NAMALWA (cell line): ENCODE measurements at regions not wholly inside any gene's neighbourhood (a gene's known extent, or its start where the extent isn't known, plus 50 kb on each side); places are given as distances from the start of the nearest gene placed in this dataset.

Experiments
- DNase-seq: peaks from one replicate; pipeline ENCODE4 v3.0.0-alpha.2; 2015; ENCODE audit warnings: low spot score

DNA sequence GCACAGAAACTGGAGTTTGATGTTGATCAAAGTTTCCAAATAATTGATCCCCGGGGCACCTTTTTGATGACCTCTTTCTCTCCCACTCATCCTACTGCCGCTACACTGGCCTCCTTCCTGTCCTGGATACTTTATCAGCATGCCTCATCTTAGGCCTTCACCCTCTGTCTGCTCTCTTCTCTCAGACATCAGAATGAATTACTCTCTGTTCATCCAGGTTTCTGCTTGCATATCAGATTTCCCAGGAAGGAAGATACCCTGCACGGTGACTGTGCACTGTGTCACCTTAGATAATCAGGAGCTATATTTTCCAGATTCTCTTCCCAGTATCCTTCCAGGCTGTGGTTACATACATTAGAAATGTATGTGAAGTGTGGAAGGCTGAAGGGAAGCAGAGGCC lies 397.0 kb downstream of the DIRAS2 start:
- DNase-seq: no peak

DNA sequence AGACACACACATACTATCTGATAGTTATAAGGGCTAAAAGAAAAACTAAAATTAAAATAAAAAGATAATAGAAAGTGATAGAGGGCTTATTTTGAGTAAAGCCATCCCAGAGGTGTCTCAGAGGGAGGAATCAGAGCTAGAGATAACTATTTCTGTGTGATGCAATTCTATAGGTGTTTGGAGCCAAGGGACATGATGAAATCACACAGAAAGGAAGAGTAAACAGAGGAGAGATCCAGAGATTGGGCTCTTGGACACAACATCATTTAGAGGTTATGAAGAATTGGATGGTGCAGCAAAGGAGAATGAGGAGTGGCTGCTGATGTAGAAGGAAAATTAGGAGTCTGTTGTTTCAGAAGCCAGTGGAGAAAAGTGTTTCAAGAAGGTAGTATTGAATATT lies 393.5 kb downstream of the DIRAS2 start:
- no peak for DNase-seq

DNA sequence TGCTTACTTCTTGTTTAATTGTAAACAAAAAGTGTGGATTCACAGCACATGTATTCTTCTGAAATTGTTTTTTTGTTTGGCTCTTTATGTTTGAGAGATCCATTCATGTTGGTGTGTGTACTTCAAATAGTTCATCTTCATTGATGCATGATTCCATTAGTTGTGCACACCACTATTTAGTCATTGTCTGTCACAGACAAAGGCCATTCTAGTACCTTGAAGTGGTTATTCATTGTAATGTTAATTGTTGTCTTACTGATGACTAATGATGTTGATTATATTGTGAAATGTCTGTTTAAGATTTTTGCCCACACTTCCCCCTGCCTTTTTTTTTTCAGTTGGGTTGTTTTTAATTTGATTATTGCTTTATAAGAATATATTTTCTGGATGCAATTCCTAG lies 391.3 kb downstream of the DIRAS2 start:
- no peak for DNase-seq

DNA sequence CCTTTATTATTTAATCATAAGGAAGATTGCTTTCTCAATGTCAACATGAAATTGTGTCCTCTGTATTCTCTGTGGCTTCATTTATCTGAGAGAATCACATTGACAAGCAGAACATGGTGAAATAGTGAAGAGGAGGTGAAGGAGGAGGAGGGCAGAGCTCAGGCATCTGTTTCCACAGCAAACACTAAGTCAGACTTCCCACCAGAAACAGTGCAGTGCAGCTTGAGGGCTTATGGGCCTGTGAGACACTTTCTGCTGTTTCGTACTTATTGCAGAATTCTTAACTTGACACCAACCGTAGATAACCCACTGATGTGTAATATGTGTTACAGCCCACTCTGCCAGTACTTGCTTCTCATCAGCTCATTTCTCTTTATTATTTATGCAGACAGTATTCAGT lies 386.3 kb downstream of the DIRAS2 start:
- DNase-seq: no peak

DNA sequence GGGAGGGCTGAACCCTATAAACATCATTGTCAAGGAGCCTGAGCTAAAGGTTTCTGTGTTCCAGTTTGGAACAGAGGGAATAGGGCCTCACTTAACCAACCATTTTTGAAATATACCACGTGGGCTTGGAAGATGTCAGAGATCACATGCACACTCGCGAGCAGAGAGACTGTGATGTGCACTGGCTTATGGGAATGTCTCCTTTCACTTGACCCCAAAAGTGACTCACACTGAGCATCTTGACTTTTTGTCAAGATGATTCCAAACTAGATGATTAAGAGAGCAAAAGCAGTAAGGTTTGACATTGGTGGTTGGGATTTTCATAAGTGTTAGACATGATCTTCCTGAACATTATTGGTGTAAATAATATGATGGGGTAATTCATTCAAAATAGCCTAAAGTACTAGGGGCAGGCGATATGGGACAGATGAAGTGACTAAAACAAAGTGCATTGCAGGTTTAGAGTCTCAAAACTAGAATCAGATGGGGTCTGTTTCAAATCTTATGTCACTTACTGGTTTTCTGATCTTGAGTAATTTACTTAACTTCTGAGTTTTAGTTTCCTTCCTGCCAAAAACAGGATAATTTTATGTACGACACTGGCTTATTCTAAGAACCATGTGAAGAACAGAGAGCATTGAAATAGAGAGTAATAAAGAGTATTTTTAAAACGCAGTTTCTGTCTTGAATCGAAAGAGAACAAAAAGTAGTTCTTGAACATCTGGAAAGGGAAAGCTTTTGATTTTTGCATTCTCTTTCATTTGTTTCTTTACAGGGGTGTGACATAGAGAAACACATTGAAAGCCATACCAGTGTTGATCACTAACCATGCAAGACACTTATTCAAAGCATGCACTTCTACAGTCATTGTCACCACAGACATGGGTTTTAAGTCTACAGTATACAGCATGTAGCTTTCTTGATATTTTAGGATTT lies 383.0 kb downstream of the DIRAS2 start:
- no peak for DNase-seq

DNA sequence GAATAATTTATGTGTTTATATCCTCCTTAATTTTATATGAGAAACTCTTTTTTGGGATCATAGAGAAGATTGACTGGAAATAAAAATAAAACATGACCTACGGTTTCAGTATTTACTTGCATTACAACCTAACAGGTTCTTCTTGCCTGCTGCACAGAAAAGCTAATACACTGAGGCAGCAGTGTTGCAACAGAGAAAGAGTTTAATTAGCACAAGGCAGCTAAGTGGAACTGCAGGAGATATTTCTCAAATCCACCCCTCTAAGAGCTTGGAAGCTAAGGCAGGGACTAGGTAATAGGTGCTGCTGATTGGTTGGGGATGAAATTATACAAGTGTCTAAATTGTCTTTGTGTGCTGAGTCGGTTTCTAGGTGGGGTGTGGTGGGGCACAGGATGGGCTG lies 380.9 kb downstream of the DIRAS2 start:
- DNase-seq: no peak

DNA sequence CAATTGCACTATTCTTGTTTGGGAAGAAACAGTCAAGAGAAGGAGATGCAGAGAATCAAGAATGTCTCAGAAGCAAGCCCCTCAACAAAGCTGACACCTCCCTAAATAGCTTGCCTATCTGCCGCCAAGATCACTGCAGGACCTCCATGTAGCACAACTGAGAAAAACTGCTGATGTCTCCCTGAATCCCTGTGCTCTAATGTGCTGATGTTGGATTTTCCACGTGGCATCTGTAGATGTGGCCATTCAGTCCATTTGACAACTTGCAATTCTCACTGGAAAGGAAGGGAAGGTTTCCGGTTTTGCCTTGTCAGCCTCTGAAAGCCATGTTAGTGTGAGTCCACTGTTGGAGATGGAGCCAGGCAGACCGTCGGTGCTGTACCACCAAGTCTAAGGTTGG lies 374.0 kb downstream of the DIRAS2 start:
- DNase-seq: no peak

DNA sequence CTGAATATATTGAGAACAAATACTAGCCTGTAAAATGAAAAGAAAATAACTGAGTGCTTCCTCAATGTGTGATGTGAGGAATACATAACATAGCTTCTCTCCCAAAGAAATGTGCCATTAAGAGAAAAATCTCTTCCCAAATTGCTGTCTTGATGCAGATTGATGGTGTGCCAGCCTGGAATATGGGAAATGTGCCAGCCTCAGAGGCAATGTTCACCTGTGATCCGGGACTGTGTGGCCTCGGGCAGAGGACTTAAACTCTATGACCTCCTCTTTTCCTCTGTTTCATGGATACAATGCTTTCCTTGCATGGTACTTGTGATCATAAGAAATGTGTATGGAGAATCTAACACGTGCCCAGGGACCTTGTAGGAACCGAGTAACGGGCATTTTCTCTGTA lies 370.9 kb downstream of the DIRAS2 start:
- DNase-seq: no peak

DNA sequence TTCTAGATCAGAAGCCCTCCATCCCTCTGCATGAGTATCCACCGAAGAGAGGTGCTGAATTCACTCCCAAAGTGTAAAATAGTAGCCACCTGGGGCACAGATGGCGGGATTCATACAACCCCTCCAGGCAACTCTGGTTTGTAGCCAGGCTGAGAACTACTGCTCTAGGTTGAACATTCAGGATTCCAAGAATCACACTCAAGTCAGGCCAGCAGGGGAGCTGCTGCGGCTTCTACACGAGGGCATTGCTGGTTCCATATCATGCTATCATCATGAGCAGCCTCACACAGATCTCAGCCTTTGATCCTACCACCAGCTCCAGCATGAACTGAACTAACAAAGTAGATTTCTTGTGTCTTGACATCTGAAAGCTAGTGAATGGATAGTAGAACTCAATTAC lies 367.9 kb downstream of the DIRAS2 start:
- DNase-seq: no peak

DNA sequence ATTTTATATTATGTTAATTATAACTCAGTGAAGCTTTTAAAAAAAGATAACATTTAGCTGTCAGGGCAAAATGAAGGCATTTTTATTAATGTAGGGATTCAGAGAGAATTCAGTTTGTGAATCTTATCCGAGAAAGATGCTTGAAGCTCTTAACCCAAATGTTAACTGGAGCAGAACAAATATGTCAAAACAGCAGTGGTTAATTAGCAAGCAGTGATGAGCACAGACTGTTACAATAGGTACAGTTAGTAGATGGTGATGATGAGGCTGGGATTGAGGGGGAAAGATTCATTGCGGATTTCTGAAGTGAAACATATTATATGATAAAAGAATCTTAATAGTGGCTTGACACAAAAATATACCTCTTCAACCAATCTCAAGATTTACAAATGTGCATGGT lies 356.7 kb downstream of the DIRAS2 start:
- DNase-seq: no peak

DNA sequence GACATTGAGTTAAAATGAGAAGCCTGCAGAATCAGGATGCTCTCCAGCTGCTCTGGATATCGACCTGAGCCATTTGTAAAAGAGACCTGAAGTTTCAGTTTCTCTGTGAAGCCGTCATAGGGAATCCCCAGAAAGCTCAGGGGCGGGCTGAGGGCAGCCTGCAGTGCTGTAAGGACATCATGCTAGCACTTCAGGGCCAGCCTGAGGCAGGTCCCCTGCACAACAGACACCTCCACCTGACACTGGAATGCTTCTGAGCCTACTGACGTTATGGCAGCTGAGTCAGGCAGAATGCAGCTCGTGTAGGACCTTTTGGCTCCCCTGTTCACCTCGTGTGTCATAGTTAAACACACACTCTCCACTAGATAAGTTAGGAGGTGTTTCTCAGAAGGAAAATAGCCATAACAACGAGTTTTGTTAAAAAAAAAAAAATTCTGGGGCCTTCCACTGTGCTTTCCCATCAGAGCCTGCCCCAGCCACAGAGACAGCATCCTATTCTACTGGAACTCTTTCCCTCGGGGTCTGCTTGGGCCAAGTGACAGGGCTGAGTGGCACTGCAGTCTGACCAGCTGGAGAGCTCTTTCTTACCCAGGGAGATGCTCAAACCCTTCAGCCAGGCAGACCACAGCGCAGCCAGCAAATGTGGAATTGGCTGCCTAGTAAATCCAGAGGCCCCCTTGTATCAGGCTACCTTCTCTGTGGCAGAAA lies 354.9 kb downstream of the DIRAS2 start:
- peak; percentile 25 for DNase-seq

DNA sequence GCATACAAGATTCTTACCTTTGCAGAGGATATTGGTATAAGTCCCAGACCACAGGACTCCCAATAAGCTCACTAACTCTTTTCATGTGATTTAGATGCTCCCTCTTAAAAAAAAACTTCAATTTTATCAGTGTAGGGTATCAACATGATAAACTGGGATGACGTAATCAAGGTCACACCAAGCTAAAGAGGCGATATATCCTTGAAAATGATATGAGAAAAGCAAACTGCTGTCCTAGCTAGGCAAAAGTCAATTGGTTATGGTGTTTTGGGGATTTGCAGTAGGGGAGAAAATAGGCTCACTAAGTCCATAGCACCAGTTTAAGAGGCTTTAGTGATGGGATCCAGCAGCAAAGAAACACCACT lies 354.4 kb downstream of the DIRAS2 start:
- DNase-seq: no peak

DNA sequence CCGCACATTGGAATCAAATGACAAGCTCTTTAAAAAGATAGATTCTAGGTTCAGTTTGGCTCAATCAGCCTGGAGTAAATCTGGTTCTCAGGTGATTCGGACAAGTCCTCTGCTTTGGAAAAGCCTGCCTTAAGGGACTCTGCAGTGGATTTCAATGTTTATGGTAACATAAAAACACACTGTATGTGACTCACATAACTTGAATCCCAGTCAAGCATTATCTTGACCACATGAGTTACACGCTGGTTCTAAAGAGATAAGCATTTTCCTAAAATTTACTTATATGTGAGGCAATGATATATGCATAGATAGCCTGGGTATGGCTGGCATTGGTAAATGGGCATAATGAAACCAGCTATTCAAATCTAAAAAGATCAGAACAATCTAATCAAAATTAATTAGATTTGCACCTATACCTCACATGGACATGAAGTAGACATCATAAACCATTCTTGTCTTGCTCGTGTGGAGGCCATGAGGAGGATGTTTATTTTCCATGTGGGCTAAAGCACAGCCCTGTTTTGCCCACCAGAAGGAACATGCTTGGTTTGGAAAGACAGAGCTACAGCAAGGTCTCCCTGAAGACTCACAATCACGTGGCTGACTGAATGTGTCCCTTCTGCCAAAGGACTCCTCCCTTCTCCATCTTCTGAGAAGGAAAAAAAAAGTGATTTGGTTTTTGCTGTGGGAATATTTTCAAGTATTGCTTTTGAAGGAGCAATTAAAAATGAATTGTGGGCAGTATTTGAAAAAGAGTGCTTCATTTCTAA lies 351.7 kb downstream of the DIRAS2 start:
- DNase-seq: no peak

DNA sequence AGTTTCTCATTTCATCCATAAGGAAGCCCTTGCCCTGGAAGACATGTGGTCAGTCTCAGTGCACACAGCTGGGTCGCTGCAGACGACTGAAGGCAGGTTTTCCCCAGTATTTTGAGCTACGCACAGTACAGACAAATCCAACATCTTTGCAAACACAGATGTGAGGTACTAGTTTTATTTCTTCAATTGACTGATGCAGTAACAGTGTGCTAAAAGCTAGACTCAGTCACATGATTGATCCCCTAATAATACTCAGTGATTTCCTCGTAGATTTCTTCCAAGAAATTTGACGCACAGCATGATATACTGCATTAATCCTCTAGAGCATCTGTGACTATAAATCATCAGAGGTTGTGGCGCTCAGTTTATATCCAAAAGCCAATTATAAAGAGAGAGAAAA lies 346.1 kb downstream of the DIRAS2 start:
- no peak for DNase-seq

DNA sequence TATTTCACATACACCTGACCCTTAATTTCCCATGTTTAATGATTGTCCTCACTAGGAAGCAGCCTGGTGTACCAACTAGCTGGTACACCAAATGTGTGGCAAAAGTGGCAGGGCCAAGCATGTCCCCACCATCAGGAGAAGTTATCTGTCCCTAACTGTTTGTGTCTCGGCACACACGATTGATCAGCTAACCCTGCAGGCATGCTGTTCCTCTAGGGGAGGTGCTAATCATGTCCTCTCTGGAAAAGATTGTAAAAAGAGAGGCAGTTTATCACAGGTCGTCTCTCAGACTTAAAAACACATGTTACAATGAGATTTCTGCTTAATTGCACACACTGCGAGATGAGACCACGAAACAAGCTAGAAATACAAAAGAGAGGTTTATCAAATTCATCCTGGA lies 342.7 kb downstream of the DIRAS2 start:
- DNase-seq: no peak

DNA sequence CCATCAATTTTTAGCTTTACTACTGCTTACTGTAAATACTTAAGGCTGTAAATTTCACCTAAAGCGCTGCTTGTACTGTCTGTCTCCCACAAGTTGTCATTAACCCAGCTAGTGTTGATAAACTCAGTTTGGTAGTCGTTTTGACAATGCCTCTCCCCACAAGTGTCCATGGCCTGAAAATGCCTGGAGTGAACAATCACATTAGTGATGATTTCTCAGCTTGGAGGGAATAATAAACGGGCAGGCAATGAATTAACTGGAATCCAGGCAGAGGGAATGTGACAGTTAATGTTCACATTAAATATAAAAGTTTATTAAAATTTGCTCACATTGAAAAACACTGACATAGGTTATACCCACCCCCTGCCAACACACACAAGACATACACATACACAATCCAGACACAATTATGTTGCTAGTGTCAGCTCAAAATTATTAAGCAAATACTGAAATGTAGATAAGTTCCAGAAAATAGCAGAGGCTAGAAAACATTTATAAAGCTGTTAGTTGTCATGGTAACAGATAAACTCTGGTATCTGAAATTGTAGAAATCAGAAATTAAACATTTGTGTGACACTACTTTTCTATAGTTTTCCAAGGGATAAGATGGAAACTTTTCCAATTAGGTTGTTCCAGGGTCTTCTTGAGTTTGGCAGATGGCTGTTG lies 341.9 kb downstream of the DIRAS2 start:
- DNase-seq: no peak

DNA sequence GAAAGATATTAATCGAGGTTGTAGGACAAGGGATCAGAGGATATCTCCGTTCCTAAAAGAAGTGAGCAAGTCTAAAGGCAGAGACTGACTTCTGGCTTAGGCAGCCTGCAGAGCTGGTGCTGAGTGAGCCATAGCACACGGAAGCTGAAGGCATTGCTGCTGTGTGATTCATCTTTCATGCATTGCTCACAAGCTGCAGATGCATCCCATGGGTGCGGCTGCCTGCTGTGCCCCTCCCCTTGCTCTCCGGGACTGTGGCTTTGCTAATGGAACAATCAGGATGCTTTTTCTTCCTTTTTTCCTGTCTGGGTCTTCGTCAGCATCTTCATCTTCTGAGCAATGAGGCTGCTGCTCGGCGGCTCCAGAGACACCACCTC lies 341.4 kb downstream of the DIRAS2 start:
- DNase-seq: no peak

DNA sequence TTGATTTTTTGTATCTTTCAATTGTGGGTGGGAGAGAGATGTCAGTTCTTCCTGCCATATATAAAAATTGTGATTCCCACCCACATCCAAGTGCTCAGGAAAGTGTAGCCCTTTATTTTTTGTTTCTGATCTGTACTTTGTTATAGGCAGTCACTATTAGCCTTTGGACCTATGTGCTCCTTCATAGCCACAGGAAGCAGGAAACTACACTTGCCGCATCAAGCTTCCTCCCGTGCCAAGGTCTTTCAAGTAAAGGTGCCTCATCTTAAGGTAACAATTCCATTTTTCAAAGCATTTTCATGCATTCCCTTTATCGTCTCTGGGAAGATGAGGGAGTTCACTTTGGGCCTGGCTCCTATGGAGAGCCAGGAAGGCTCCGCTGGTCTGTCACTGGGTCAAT lies 339.0 kb downstream of the DIRAS2 start:
- no peak for DNase-seq

DNA sequence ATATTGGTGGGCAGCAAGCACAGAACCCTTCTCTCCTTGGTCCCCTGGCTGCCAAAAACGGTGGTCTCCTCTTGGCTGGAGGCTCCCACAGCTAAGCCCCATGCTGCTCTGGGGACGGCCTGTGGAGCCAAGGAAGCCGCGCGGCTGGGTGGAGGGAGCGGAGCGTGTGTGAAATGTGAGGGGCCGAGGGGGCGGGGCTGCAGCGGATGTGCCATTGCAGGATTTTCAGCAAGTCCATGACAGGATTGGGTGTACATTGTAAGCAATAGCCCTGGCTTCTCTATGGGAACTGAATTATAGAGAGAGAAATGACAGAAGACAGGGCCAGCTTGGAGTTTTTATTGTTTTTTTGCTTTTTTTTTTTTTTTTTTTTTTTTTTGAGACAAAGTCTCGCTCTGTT lies 336.5 kb downstream of the DIRAS2 start:
- no peak for DNase-seq

DNA sequence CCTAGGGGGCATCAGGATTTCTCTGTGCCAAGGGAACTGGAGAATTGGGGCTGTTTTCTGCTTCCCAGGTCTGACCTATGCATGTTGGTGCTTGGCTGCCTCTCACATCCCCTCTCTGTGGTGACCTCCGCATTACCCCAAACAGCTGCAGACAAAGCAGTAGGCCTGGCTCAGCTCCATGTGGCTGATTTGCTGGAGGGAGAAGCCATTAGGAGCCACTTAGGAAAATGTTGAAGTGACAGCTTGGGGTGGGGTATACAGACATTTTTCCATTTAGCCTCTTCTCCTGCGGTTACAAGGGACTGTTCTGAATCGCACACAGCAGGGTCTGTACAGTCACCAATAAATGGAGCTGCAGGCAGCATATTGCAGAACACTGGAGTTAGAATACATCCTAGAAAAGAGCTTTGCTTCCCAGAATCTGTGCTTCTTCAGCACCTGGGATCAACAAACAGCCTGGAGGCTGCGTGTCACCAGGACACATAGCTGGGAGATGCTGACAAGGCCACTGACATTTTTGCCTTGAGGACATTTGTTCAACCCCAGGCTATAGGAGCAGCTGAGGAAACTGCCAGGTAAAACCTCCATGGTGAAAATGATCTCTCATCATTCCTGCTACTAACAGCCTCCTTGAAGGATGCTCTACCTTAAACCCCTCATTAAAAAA lies 335.3 kb downstream of the DIRAS2 start:
- DNase-seq: no peak

DNA sequence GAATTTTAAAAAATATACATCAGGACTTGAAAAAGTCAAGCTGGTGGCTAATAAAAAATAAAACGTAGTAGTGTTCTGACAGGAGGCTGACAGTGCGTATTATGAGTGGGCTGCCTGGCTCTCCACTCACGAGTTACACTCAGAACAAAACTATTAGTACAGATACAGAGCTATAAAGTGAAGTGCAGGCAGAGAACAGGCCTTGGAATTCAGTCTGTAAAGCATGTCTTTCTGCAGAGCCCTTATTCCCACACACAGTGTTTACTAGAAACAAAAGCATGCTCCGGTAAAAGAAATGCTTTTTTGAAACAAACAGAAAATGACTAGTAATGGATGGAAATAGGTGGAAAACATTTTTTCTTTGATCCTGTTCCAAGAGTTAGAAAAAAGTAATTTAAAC lies 334.7 kb downstream of the DIRAS2 start:
- no peak for DNase-seq

DNA sequence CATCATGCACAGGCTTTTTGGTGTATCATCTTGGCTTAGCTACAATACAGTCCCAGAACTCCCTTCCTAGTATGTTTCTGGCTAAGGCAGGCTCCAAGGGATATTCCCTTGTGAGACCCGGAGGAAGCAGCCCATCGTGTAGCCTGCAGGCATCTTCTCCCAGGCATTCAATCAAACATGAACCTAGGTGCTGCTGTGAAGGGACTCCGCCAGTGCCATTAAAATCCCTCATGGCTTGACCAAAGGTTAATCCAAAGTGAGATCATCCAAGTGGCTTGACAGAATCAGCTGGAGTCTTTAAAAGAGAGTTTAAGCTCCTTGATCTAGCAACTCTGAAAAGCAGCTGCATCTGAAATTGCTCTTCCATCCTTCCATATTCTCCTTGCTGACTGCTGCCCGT lies 333.9 kb downstream of the DIRAS2 start:
- DNase-seq: no peak
